ENCODE measurements at regions not wholly inside any gene's neighbourhood (a gene's known extent, or its start where the extent isn't known, plus 50 kb on each side); places are given as distances from the start of the nearest gene placed in this dataset.

GRCh38 chr20:43799150-43799711, 72.4 kb upstream of the GTSF1L start:
- DNase-seq: no peak

- no peak for DNase-seq
Observed at GRCh38 chr20:43798291-43799149, 71.7 kb upstream of the GTSF1L start.

- no peak for DNase-seq
Observed at GRCh38 chr20:43794326-43794725, 67.5 kb upstream of the GTSF1L start.

GRCh38 chr20:43789593-43789992, 62.8 kb upstream of the GTSF1L start:
- no peak for DNase-seq

GRCh38 chr20:43787937-43788336, 61.1 kb upstream of the GTSF1L start:
- no peak for DNase-seq

GRCh38 chr20:43786885-43787284, 60.1 kb upstream of the GTSF1L start:
- DNase-seq: no peak

GRCh38 chr20:43781215-43781614, 54.4 kb upstream of the GTSF1L start:
- no peak for DNase-seq

- DNase-seq: no peak
Observed at GRCh38 chr20:43778375-43778774, 51.6 kb upstream of the GTSF1L start.

GRCh38 chr20:43776691-43777090, 49.9 kb upstream of the GTSF1L start:
- DNase-seq: no peak

Data from NCI-H146 (cell line).